ENCODE measurements at regions not wholly inside any gene's neighbourhood (a gene's known extent, or its start where the extent isn't known, plus 50 kb on each side); places are given as distances from the start of the nearest gene placed in this dataset.

- no peak for TF ChIP-seq POLR2AphosphoS5 (IDR thresholded peaks at IDR 0.05)
Measured at GRCh38 chr6:80636689-80637088, 530.2 kb downstream of the BCKDHB start (continued).

DNA sequence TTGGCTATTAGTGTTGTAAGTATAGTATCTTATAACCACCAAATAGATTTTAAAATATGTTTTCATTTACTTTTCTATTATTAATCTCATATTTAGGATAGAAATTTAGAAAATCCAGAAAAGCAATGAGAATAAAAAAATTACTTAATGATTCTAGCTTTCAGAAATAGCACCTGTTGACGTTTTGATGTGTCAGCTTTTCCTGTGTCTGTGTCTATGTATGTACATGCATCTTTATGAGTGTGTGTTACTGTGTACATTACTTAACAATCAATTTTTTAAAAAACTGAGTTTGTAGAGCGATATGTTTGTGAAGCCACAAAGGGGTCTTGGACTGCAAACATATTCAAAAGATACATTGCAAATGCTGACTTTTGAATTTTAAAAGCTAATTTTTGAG lies 526.9 kb downstream of the BCKDHB start:
- no peaks in the 10 kb centered on the region for H3K79me2 ChIP-seq (replicated peaks; ENCODE audit: insufficient read depth, low read length)
- H3K9me2 ChIP-seq (ENCODE audit: insufficient read depth, low read length) = no peaks in the 10 kb centered on the region
- TF ChIP-seq POLR2AphosphoS5 (IDR thresholded peaks at IDR 0.05) (no peak), EZH2 (IDR thresholded peaks at IDR 0.05; ENCODE audit: borderline replicate concordance, insufficient read depth, low read length, poor library complexity, severe bottlenecking) (no peak), RAD21 (conservative IDR thresholded peaks at IDR 0.05) (no peak), EP300 (conservative IDR thresholded peaks at IDR 0.05; ENCODE audit: poor library complexity, severe bottlenecking) (no peak), MXI1 (conservative IDR thresholded peaks at IDR 0.05; ENCODE audit: poor library complexity, severe bottlenecking) (no peak), SMC3 (conservative IDR thresholded peaks at IDR 0.05; ENCODE audit: poor library complexity) (no peak), TAF1 (IDR thresholded peaks at IDR 0.05; ENCODE audit: low read depth) (no peak), CTCF (IDR thresholded peaks at IDR 0.05; ENCODE audit: poor library complexity, severe bottlenecking) (no peak)
- TF ChIP-seq, protein P1, sequence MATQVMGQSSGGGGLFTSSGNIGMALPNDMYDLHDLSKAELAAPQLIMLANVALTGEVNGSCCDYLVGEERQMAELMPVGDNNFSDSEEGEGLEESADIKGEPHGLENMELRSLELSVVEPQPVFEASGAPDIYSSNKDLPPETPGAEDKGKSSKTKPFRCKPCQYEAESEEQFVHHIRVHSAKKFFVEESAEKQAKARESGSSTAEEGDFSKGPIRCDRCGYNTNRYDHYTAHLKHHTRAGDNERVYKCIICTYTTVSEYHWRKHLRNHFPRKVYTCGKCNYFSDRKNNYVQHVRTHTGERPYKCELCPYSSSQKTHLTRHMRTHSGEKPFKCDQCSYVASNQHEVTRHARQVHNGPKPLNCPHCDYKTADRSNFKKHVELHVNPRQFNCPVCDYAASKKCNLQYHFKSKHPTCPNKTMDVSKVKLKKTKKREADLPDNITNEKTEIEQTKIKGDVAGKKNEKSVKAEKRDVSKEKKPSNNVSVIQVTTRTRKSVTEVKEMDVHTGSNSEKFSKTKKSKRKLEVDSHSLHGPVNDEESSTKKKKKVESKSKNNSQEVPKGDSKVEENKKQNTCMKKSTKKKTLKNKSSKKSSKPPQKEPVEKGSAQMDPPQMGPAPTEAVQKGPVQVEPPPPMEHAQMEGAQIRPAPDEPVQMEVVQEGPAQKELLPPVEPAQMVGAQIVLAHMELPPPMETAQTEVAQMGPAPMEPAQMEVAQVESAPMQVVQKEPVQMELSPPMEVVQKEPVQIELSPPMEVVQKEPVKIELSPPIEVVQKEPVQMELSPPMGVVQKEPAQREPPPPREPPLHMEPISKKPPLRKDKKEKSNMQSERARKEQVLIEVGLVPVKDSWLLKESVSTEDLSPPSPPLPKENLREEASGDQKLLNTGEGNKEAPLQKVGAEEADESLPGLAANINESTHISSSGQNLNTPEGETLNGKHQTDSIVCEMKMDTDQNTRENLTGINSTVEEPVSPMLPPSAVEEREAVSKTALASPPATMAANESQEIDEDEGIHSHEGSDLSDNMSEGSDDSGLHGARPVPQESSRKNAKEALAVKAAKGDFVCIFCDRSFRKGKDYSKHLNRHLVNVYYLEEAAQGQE (IDR thresholded peaks at IDR 0.05; ENCODE audit: borderline replicate concordance) = no peak
- H2AFZ ChIP-seq (ENCODE audit: low read depth, low read length) = no peak overlapping the region
- no peak overlapping the region for H3K4me2 ChIP-seq (ENCODE audit: low read length)
- H3F3A ChIP-seq (ENCODE audit: insufficient read depth, low read length, poor library complexity, severe bottlenecking) = no peaks in the 10 kb centered on the region
- no peaks in the 10 kb centered on the region for H4K20me1 ChIP-seq (ENCODE audit: insufficient read depth)
- H3K27me3 ChIP-seq (ENCODE audit: insufficient read depth, low read depth, low read length) = no peaks in the 10 kb centered on the region
- no peaks in the 10 kb centered on the region for H3K9me3 ChIP-seq (ENCODE audit: low read length)
- no peak overlapping the region for H3K4me3 ChIP-seq (ENCODE audit: low read length)
- H3K36me3 ChIP-seq (ENCODE audit: insufficient read depth, low read length) = no peaks in the 10 kb centered on the region
- H3K9ac ChIP-seq (ENCODE audit: low read length) = no peak overlapping the region
- H3K27ac ChIP-seq (ENCODE audit: low read length) = no peak overlapping the region

DNA sequence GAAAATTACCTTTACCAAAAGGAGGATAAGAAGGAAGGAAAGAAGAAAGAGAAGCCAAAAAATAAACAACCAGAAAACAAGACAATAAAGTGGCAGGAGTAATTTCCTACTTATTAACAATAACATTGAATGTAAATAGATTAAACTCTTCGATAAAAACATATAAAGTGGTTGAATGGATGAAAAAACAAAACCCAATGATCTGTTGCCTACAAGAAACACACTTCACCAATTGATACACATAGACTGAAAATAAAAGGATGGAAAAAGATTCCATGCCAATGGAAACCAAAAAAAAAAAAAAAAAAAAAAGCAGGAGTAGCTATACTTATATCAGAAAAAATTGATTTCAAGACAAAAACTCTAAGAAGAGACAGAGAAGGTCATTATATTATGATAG lies 518.9 kb downstream of the BCKDHB start:
- H3K4me2 ChIP-seq (ENCODE audit: low read length) = no peak overlapping the region
- no peaks in the 10 kb centered on the region for H3K9me2 ChIP-seq (ENCODE audit: insufficient read depth, low read length)
- H4K20me1 ChIP-seq (ENCODE audit: insufficient read depth) = no peaks in the 10 kb centered on the region
- no peak overlapping the region for H3K27ac ChIP-seq (ENCODE audit: low read length)
- H2AFZ ChIP-seq (ENCODE audit: low read depth, low read length) = no peak overlapping the region
- TF ChIP-seq EP300 (conservative IDR thresholded peaks at IDR 0.05; ENCODE audit: poor library complexity, severe bottlenecking) = no peak
- no peak for TF ChIP-seq CTCF (IDR thresholded peaks at IDR 0.05; ENCODE audit: poor library complexity, severe bottlenecking)
- TF ChIP-seq, protein P1 (IDR thresholded peaks at IDR 0.05; ENCODE audit: borderline replicate concordance) = no peak
- no peak for TF ChIP-seq POLR2AphosphoS5 (IDR thresholded peaks at IDR 0.05)
- TF ChIP-seq RAD21 (conservative IDR thresholded peaks at IDR 0.05) = no peak
- no peak for TF ChIP-seq SMC3 (conservative IDR thresholded peaks at IDR 0.05; ENCODE audit: poor library complexity)
- TF ChIP-seq EZH2 (IDR thresholded peaks at IDR 0.05; ENCODE audit: borderline replicate concordance, insufficient read depth, low read length, poor library complexity, severe bottlenecking) = no peak
- TF ChIP-seq TAF1 (IDR thresholded peaks at IDR 0.05; ENCODE audit: low read depth) = no peak
- TF ChIP-seq MXI1 (conservative IDR thresholded peaks at IDR 0.05; ENCODE audit: poor library complexity, severe bottlenecking) = no peak
- H3F3A ChIP-seq (ENCODE audit: insufficient read depth, low read length, poor library complexity, severe bottlenecking) = no peaks in the 10 kb centered on the region
- no peaks in the 10 kb centered on the region for H3K27me3 ChIP-seq (ENCODE audit: insufficient read depth, low read depth, low read length)
- H3K4me3 ChIP-seq (ENCODE audit: low read length) = no peak overlapping the region
- H3K9ac ChIP-seq (ENCODE audit: low read length) = no peak overlapping the region
- no peaks in the 10 kb centered on the region for H3K9me3 ChIP-seq (ENCODE audit: low read length)
- no peaks in the 10 kb centered on the region for H3K79me2 ChIP-seq (replicated peaks; ENCODE audit: insufficient read depth, low read length)
- H3K36me3 ChIP-seq (ENCODE audit: insufficient read depth, low read length) = no peaks in the 10 kb centered on the region
